ENCODE measurements at regions not wholly inside any gene's neighbourhood (a gene's known extent, or its start where the extent isn't known, plus 50 kb on each side); places are given as distances from the start of the nearest gene placed in this dataset.

GRCh38 chr9:19564396-19565061, 155.7 kb downstream of the ACER2 start:
- TF ChIP-seq CTCF (IDR thresholded peaks at IDR 0.05; ENCODE audit: low read depth, low read length, missing control alignments) = no peak
- no peak for DNase-seq
- in situ Hi-C loops (cut with HindIII; ENCODE audit: low pct_ligation_motif_present, low sequenced_read_pairs) = no loop called here
- H3K4me3 ChIP-seq (ENCODE audit: low read depth, low read length) = no peak overlapping the region
- H3K27me3 ChIP-seq (replicated peaks) = no peaks in the 10 kb centered on the region
- H3K36me3 ChIP-seq (replicated peaks) = no peaks in the 10 kb centered on the region
- no peak overlapping the region for H3K27ac ChIP-seq

- no peak overlapping the region for H3K27ac ChIP-seq
- H3K4me3 ChIP-seq (ENCODE audit: low read depth, low read length) = no peak overlapping the region
- H3K36me3 ChIP-seq (replicated peaks) = no peaks in the 10 kb centered on the region
- in situ Hi-C loops (cut with HindIII; ENCODE audit: low pct_ligation_motif_present, low sequenced_read_pairs) = no loop called here
- H3K27me3 ChIP-seq (replicated peaks) = no peaks in the 10 kb centered on the region
- TF ChIP-seq CTCF (IDR thresholded peaks at IDR 0.05; ENCODE audit: low read depth, low read length, missing control alignments) = no peak
- DNase-seq = no peak
Observed at GRCh38 chr9:19555214-19555613, 146.4 kb downstream of the ACER2 start.

- Histone ChIP-seq H3K27me3 (replicated peaks) (no peaks in the 10 kb centered on the region), H3K4me3 (ENCODE audit: low read depth, low read length) (no peak overlapping the region), H3K36me3 (replicated peaks) (no peaks in the 10 kb centered on the region), H3K27ac (no peak overlapping the region)
- no peak for DNase-seq
- in situ Hi-C loops (cut with HindIII; ENCODE audit: low pct_ligation_motif_present, low sequenced_read_pairs) = no loop called here
- no peak for TF ChIP-seq CTCF (IDR thresholded peaks at IDR 0.05; ENCODE audit: low read depth, low read length, missing control alignments)
Observed at GRCh38 chr9:19554529-19554928, 145.7 kb downstream of the ACER2 start.

GRCh38 chr9:19553441-19553840, 144.6 kb downstream of the ACER2 start:
- in situ Hi-C loops (cut with HindIII; ENCODE audit: low pct_ligation_motif_present, low sequenced_read_pairs) = no loop called here
- Histone ChIP-seq H3K27me3 (replicated peaks) (no peaks in the 10 kb centered on the region), H3K36me3 (replicated peaks) (no peaks in the 10 kb centered on the region), H3K27ac (no peak overlapping the region), H3K4me3 (ENCODE audit: low read depth, low read length) (no peak overlapping the region)
- no peak for DNase-seq
- no peak for TF ChIP-seq CTCF (IDR thresholded peaks at IDR 0.05; ENCODE audit: low read depth, low read length, missing control alignments)

GRCh38 chr9:19552282-19553105, 143.7 kb downstream of the ACER2 start:
- H3K4me3 ChIP-seq (ENCODE audit: low read depth, low read length) = no peak overlapping the region
- no peaks in the 10 kb centered on the region for H3K36me3 ChIP-seq (replicated peaks)
- H3K27ac ChIP-seq = no peak overlapping the region
- no peak for TF ChIP-seq CTCF (IDR thresholded peaks at IDR 0.05; ENCODE audit: low read depth, low read length, missing control alignments)
- in situ Hi-C loops (cut with HindIII; ENCODE audit: low pct_ligation_motif_present, low sequenced_read_pairs) = no loop called here
- no peaks in the 10 kb centered on the region for H3K27me3 ChIP-seq (replicated peaks)
- DNase-seq = no peak

All from brain microvascular endothelial cell (primary cell).